Tibial nerve (tissue), 3 donors: ENCODE measurements at regions not wholly inside any gene's neighbourhood (a gene's known extent, or its start where the extent isn't known, plus 50 kb on each side); places are given as distances from the start of the nearest gene placed in this dataset.

Experiments used
- POLR2A ChIP-seq, 2 donors: fragments of 450-650 bp; IDR thresholded peaks; one replicate each; pipeline ENCODE4 v1.6.1; 2017; ENCODE audit warnings: antibody characterized with exemption in 2 of 2, mild to moderate bottlenecking in 2 of 2, moderate library complexity in 2 of 2
- TF ChIP-seq, protein P1 (sequence below), 5 experiments: fragments of 200-600 bp in 3 of 5; fragments of 450-650 bp in 2 of 5; sonication (generic) in 3 of 5; IDR thresholded peaks; one replicate each; pipeline ENCODE4 v1.5.1; 2016 to 2019; ENCODE audit warnings: antibody characterized with exemption in 5 of 5, mild to moderate bottlenecking in 3 of 5, moderate library complexity in 2 of 5

DNA sequence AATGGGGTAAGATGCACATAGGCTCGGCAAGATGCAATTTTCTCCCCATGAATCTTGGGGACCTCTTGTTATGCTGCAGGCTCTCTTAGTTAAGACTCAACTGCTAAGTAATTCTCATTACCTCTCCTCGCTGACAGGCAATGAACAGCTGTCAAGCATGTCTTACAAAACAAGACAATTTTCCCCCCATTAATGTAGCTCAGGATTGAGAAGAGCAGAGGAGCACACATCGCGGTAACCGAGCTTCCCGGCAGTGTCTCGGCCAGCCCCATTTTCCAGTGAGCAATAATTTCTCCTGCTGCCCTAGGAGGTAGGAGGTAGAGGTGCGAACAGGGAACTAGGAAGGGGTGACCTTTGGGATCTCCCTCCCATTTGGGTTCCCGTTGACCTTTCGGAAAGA, 272.1 kb downstream of the HAPSTR1 start:
- TF ChIP-seq, protein P1, sequence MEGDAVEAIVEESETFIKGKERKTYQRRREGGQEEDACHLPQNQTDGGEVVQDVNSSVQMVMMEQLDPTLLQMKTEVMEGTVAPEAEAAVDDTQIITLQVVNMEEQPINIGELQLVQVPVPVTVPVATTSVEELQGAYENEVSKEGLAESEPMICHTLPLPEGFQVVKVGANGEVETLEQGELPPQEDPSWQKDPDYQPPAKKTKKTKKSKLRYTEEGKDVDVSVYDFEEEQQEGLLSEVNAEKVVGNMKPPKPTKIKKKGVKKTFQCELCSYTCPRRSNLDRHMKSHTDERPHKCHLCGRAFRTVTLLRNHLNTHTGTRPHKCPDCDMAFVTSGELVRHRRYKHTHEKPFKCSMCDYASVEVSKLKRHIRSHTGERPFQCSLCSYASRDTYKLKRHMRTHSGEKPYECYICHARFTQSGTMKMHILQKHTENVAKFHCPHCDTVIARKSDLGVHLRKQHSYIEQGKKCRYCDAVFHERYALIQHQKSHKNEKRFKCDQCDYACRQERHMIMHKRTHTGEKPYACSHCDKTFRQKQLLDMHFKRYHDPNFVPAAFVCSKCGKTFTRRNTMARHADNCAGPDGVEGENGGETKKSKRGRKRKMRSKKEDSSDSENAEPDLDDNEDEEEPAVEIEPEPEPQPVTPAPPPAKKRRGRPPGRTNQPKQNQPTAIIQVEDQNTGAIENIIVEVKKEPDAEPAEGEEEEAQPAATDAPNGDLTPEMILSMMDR (IDR thresholded peaks at IDR 0.05): no peak
- no peak for TF ChIP-seq POLR2A (IDR thresholded peaks at IDR 0.05)
